ENCODE measurements at regions not wholly inside any gene's neighbourhood (a gene's known extent, or its start where the extent isn't known, plus 50 kb on each side); places are given as distances from the start of the nearest gene placed in this dataset.
"Not testable (repeated sequence)": the region's sequence is repeated elsewhere in the genome, so short reads cannot be mapped to it uniquely, and the experiment has no call there.

DNA sequence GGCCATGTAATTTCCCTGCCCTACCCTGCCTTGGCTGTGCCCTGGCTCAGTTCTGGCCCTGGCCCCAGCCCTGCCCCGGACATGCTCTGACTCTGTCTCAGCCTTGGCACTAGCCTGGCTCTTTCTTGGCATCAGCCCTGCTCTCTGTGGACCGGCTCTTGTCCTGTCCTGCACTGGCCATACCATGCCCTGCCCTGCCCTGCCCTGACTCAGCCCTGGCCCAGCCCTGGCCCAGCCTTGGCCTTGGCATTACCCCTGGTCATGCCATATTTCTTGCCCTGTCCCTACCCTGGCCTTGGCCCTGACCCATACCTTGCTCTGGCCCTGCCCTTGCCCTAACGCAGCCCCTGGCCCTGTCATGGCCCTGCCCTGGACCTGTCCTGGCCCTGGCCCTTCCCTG is 643.9 kb downstream of the ZNF37A start:
- ATAC-seq; H3K9ac ChIP-seq (ENCODE audit: insufficient read depth, low read depth, low read length); CTCF ChIA-PET (ENCODE audit: low intra/inter-chr PET ratio, low total read pairs); intact Hi-C loops (cut with micrococcal nuclease; ENCODE audit: unreplicated experiment); H3K79me2 ChIP-seq (ENCODE audit: insufficient read depth, low read length); H3K27ac ChIP-seq (ENCODE audit: extremely low read length, insufficient read depth, low read length); H3K4me1 ChIP-seq (ENCODE audit: insufficient read depth, low read length); BruUV-seq (replicated peaks); DNase-seq (ENCODE audit: low spot score); H3K4me2 ChIP-seq (ENCODE audit: low read depth, low read length); H3K36me3 ChIP-seq (replicated peaks in 1 of 2; ENCODE audit: control insufficient read depth in 1 of 2, insufficient read depth in 2 of 2, low read length in 2 of 2); H2AFZ ChIP-seq (ENCODE audit: low read length); H3K4me3 ChIP-seq (replicated peaks in 1 of 3; ENCODE audit: insufficient read depth in 1 of 3, low read depth in 2 of 3, low read length in 3 of 3); in situ Hi-C loops (cut with HindIII; ENCODE audit: extremely low pct_ligation_motif_present, low pct_unique_long_range_greater_than_20kb); FAIRE-seq; H4K20me1 ChIP-seq (ENCODE audit: insufficient read depth, low read length); POLR2A ChIA-PET; H3K27me3 ChIP-seq (ENCODE audit: control insufficient read depth in 1 of 2, insufficient read depth in 2 of 2, low read length in 2 of 2): not testable (repeated sequence)
- WGBS (ENCODE audit: low lambda C conversion rate), result 0% methylated on average over 1 of the region's 3 CpGs
- peaks cover 31% of the 10 kb centered on the region for H3K9me3 ChIP-seq (ENCODE audit: low read length)

GRCh38 chr10:38739011-38739775 is 645.1 kb downstream of the ZNF37A start:
- H3K27ac ChIP-seq (ENCODE audit: extremely low read length, insufficient read depth, low read length); ATAC-seq; H3K9ac ChIP-seq (ENCODE audit: insufficient read depth, low read depth, low read length); BruUV-seq (replicated peaks); H3K4me2 ChIP-seq (ENCODE audit: low read depth, low read length); H3K27me3 ChIP-seq (ENCODE audit: control insufficient read depth in 1 of 2, insufficient read depth in 2 of 2, low read length in 2 of 2); FAIRE-seq; in situ Hi-C loops (cut with HindIII; ENCODE audit: extremely low pct_ligation_motif_present, low pct_unique_long_range_greater_than_20kb); H3K36me3 ChIP-seq (replicated peaks in 1 of 2; ENCODE audit: control insufficient read depth in 1 of 2, insufficient read depth in 2 of 2, low read length in 2 of 2); H4K20me1 ChIP-seq (ENCODE audit: insufficient read depth, low read length); CTCF ChIA-PET (ENCODE audit: low intra/inter-chr PET ratio, low total read pairs); intact Hi-C loops (cut with micrococcal nuclease; ENCODE audit: unreplicated experiment); H2AFZ ChIP-seq (ENCODE audit: low read length); H3K4me1 ChIP-seq (ENCODE audit: insufficient read depth, low read length); DNase-seq (ENCODE audit: low spot score); H3K4me3 ChIP-seq (replicated peaks in 1 of 3; ENCODE audit: insufficient read depth in 1 of 3, low read depth in 2 of 3, low read length in 3 of 3); POLR2A ChIA-PET; H3K79me2 ChIP-seq (ENCODE audit: insufficient read depth, low read length): not testable (repeated sequence)
- H3K9me3 ChIP-seq (ENCODE audit: low read length), result peaks cover 36% of the 10 kb centered on the region
- 0% methylated on average over 4 of the region's 5 CpGs for WGBS (ENCODE audit: low lambda C conversion rate)

GRCh38 chr10:38740102-38740501 is 646.0 kb downstream of the ZNF37A start:
- no peak overlapping the region for H3K4me3 ChIP-seq (replicated peaks in 1 of 3; ENCODE audit: insufficient read depth in 1 of 3, low read depth in 2 of 3, low read length in 3 of 3)
- H3K27me3 ChIP-seq (ENCODE audit: control insufficient read depth in 1 of 2, insufficient read depth in 2 of 2, low read length in 2 of 2), result no peaks in the 10 kb centered on the region
- POLR2A ChIA-PET, result no interaction called here
- no peaks in the 10 kb centered on the region for H3K79me2 ChIP-seq (ENCODE audit: insufficient read depth, low read length)
- FAIRE-seq (no peak), DNase-seq (ENCODE audit: low spot score) (no peak), ATAC-seq (no peak)
- BruUV-seq (replicated peaks), result no TSS peak
- intact Hi-C loops (cut with micrococcal nuclease; ENCODE audit: unreplicated experiment), result no loop called here
- 25% methylated on average over 5 of the region's 5 CpGs for WGBS (ENCODE audit: low lambda C conversion rate)
- H3K27ac ChIP-seq (ENCODE audit: extremely low read length, insufficient read depth, low read length), result no peak overlapping the region
- no peaks in the 10 kb centered on the region for H3K4me1 ChIP-seq (ENCODE audit: insufficient read depth, low read length)
- no peaks in the 10 kb centered on the region for H3K36me3 ChIP-seq (replicated peaks in 1 of 2; ENCODE audit: control insufficient read depth in 1 of 2, insufficient read depth in 2 of 2, low read length in 2 of 2)
- H2AFZ ChIP-seq (ENCODE audit: low read length), result no peak overlapping the region
- H3K4me2 ChIP-seq (ENCODE audit: low read depth, low read length), result no peak overlapping the region
- peaks cover 45% of the 10 kb centered on the region for H3K9me3 ChIP-seq (ENCODE audit: low read length)
- H4K20me1 ChIP-seq (ENCODE audit: insufficient read depth, low read length), result no peaks in the 10 kb centered on the region
- CTCF ChIA-PET (ENCODE audit: low intra/inter-chr PET ratio, low total read pairs), result no interaction called here
- no peak overlapping the region for H3K9ac ChIP-seq (ENCODE audit: insufficient read depth, low read depth, low read length)
- in situ Hi-C loops (cut with HindIII; ENCODE audit: extremely low pct_ligation_motif_present, low pct_unique_long_range_greater_than_20kb), result no loop called here
- TF ChIP-seq U2AF1 (optimal IDR thresholded peaks at IDR 0.05; ENCODE audit: low read depth, low read length) (no peak), JUNB (CRISPR knock-in tag; IDR thresholded peaks at IDR 0.05; ENCODE audit: borderline replicate concordance) (no peak), ZNF816 (CRISPR knock-in tag; IDR thresholded peaks at IDR 0.05; ENCODE audit: borderline replicate concordance) (no peak), ZNF367 (CRISPR knock-in tag; IDR thresholded peaks at IDR 0.05; ENCODE audit: borderline replicate concordance) (no peak), RBFOX2 (IDR thresholded peaks at IDR 0.05; ENCODE audit: low read depth, low read length) (no peak), NFYB (CRISPR knock-in tag; IDR thresholded peaks at IDR 0.05) (no peak)
- TF ChIP-seq, protein P1, sequence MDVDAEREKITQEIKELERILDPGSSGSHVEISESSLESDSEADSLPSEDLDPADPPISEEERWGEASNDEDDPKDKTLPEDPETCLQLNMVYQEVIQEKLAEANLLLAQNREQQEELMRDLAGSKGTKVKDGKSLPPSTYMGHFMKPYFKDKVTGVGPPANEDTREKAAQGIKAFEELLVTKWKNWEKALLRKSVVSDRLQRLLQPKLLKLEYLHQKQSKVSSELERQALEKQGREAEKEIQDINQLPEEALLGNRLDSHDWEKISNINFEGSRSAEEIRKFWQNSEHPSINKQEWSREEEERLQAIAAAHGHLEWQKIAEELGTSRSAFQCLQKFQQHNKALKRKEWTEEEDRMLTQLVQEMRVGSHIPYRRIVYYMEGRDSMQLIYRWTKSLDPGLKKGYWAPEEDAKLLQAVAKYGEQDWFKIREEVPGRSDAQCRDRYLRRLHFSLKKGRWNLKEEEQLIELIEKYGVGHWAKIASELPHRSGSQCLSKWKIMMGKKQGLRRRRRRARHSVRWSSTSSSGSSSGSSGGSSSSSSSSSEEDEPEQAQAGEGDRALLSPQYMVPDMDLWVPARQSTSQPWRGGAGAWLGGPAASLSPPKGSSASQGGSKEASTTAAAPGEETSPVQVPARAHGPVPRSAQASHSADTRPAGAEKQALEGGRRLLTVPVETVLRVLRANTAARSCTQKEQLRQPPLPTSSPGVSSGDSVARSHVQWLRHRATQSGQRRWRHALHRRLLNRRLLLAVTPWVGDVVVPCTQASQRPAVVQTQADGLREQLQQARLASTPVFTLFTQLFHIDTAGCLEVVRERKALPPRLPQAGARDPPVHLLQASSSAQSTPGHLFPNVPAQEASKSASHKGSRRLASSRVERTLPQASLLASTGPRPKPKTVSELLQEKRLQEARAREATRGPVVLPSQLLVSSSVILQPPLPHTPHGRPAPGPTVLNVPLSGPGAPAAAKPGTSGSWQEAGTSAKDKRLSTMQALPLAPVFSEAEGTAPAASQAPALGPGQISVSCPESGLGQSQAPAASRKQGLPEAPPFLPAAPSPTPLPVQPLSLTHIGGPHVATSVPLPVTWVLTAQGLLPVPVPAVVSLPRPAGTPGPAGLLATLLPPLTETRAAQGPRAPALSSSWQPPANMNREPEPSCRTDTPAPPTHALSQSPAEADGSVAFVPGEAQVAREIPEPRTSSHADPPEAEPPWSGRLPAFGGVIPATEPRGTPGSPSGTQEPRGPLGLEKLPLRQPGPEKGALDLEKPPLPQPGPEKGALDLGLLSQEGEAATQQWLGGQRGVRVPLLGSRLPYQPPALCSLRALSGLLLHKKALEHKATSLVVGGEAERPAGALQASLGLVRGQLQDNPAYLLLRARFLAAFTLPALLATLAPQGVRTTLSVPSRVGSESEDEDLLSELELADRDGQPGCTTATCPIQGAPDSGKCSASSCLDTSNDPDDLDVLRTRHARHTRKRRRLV (CRISPR knock-in tag; IDR thresholded peaks at IDR 0.05), result no peak
